HG03571 (cell line): ENCODE measurements at regions not wholly inside any gene's neighbourhood (a gene's known extent, or its start where the extent isn't known, plus 50 kb on each side); places are given as distances from the start of the nearest gene placed in this dataset.
"Not testable (repeated sequence)": the region's sequence is repeated elsewhere in the genome, so short reads cannot be mapped to it uniquely, and the experiment has no call there.

Experiments
- ATAC-seq: cut with Tn5 transposase; IDR thresholded peaks from one replicate; pipeline ENCODE4 v1.9.1; 2021; ENCODE audit not compliant: unreplicated experiment

GRCh38 chr4:128688846-128689437, 120.6 kb upstream of the JADE1 start:
- no peak for ATAC-seq

GRCh38 chr4:128688033-128688721, 121.3 kb upstream of the JADE1 start:
- no peak for ATAC-seq

GRCh38 chr4:128686810-128687209, 122.7 kb upstream of the JADE1 start:
- ATAC-seq = no peak

GRCh38 chr4:128686032-128686465, 123.5 kb upstream of the JADE1 start:
- ATAC-seq = no peak

GRCh38 chr4:128684016-128684415, 125.5 kb upstream of the JADE1 start:
- ATAC-seq = no peak

- no peak for ATAC-seq
Measured at GRCh38 chr4:128682942-128683666, 126.4 kb upstream of the JADE1 start.

GRCh38 chr4:128676095-128676494, 133.4 kb upstream of the JADE1 start:
- ATAC-seq = no peak

GRCh38 chr4:128675083-128675482, 134.4 kb upstream of the JADE1 start:
- peak; percentile 95 for ATAC-seq

GRCh38 chr4:128673159-128673558, 136.3 kb upstream of the JADE1 start:
- ATAC-seq = not testable (repeated sequence)

GRCh38 chr4:128672596-128672995, 136.9 kb upstream of the JADE1 start:
- ATAC-seq = not testable (repeated sequence)

- ATAC-seq = no peak
Measured at GRCh38 chr4:128670513-128670912, 139.0 kb upstream of the JADE1 start.

GRCh38 chr4:128668566-128668965, 140.9 kb upstream of the JADE1 start:
- no peak for ATAC-seq

- no peak for ATAC-seq
Measured at GRCh38 chr4:128665514-128665913, 144.0 kb upstream of the JADE1 start.

GRCh38 chr4:128663325-128663724, 146.2 kb upstream of the JADE1 start:
- ATAC-seq = peak; percentile 53

- no peak for ATAC-seq
Measured at GRCh38 chr4:128661479-128661878, 148.0 kb upstream of the JADE1 start.

- ATAC-seq = no peak
Measured at GRCh38 chr4:128660361-128661215, 148.9 kb upstream of the JADE1 start.

GRCh38 chr4:128658214-128658631, 151.3 kb upstream of the JADE1 start:
- ATAC-seq = no peak

GRCh38 chr4:128657638-128658037, 151.9 kb upstream of the JADE1 start:
- ATAC-seq = no peak

GRCh38 chr4:128654465-128654864, 155.0 kb upstream of the JADE1 start:
- ATAC-seq = no peak

- no peak for ATAC-seq
Measured at GRCh38 chr4:128653527-128654444, 155.7 kb upstream of the JADE1 start.
